ENCODE measurements at regions not wholly inside any gene's neighbourhood (a gene's known extent, or its start where the extent isn't known, plus 50 kb on each side); places are given as distances from the start of the nearest gene placed in this dataset.

DNA sequence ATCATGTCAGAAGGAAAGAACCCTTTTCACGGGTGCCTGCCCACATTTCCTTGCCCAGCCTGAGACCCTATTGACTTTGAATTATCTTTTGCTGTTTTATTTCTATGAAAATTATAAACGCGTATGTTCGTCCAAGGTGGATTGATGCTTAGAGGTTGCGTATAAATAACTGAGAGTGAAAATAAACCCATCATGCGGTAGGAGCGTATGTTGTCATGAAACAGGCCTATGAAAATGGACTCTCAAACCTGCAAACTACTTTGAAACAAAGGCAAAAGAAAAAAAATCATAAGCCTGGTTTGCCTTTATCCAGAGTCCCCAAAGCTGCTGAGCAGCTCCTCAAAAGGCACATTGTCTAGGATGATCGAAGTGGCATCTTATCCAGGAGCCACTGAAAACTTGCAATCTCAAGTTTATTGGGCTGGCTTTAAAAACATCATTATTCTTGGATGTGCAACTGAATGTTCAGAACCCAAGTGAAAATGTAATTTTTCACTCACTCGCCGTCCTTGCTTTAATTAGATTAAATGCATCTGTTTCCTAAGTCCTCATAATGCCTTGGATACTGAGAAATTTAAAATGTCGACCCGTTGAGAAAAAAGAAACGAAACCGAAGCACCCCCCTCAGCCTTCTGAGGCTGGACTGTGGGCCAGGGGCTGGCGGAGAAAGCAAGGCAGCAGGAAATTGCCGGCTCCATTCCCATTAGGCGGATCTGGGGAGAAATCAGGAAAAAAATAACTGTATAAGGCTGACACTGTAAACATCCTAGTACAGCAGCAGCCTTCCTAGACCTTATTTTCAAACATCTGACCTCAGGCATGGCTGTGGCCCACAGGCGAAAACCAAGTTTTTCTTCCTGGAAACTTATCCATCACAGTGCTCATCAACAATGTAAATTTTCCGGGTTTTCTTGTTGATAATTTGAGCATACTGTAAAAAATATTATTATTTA is 82.9 kb upstream of the PPARA start:
- DNase-seq, result no peak

DNA sequence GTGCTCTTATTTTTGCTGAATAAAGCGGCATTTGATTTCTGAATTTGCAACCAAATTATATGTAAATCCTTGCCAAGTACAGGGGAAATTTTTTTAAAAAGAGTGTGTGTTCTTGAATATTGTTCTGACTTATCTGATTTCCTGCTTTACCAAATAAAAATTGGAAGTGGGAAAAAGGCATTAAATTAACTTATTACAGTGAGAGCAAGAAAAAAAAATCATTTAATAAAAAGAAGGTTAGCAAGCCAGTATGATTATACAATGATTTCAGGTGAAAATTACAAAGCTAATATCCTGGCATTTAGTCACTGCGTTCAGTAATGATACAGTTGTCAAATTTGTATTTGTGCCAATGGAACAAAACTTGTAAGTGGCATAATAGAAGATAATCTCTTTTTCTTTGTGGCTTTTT is 82.1 kb upstream of the PPARA start:
- DNase-seq, result peak; percentile 35

GRCh38 chr22:46068593-46069491 is 81.5 kb upstream of the PPARA start:
- DNase-seq, result peak; percentile 61

DNA sequence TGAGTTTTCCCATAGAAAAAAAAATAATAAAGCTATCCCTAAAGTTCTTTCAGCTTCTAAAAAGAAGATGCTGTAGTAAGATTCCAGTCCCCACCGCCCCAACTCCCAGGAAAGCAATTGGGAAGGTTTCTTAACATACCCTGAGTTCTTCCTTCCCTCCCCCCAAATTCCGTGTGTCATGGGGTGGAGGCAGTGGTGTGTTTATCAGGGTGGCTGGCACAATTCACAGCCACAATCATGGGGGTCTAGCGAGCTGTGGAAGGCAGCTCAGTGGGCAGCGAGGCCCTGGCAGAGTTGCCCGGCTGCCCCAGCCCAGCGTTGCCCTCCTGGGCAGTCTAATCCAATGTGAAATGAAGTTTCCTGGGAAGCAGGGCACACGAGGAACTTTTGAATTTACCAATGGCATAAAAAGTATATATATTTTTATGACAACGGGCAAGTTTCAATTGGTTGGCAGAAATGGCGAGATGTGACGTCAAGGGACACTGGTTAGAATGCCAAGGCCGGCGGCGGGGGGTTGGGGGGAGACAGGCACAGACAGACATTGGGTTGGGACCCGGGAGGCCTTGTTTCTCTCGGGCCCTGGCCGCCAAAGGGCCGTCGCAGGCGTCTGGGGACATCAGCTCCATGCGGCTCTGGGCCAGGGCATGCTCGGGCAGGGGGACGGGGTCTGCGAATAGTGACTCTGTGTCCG is 80.7 kb upstream of the PPARA start:
- peak; percentile 97 for DNase-seq

DNA sequence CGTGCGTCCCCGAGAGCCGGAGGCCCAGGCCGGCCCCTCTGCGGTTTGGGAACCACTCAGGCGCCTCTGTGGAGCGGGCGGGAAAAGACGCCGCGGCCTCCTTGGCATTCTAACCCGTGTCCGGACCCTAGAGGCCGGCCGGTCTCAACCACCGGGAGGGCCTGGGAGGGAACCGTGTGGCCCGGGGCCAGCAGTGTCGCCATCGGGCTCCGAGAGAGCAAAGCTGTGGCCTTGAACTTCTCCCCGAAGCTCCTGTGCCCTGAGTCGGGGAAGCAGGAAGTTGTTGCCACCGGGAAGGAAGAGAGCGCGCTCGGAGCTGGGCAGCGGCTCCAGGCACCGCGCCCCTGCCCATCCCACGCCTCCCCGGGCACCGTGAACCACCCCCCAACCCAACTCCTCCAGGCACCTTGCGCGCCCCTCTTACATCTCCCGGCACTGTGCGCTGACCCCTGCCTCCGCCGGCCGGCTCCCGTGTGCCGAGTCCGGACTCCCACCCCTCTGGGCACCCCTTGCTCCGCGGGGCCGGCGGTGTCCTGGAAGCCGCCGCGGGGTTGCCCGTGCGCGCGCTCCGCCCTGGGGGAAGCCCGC is 80.0 kb upstream of the PPARA start:
- DNase-seq, result peak; percentile 70

GRCh38 chr22:46070803-46071450 is 79.4 kb upstream of the PPARA start:
- DNase-seq, result peak; percentile 85

DNA sequence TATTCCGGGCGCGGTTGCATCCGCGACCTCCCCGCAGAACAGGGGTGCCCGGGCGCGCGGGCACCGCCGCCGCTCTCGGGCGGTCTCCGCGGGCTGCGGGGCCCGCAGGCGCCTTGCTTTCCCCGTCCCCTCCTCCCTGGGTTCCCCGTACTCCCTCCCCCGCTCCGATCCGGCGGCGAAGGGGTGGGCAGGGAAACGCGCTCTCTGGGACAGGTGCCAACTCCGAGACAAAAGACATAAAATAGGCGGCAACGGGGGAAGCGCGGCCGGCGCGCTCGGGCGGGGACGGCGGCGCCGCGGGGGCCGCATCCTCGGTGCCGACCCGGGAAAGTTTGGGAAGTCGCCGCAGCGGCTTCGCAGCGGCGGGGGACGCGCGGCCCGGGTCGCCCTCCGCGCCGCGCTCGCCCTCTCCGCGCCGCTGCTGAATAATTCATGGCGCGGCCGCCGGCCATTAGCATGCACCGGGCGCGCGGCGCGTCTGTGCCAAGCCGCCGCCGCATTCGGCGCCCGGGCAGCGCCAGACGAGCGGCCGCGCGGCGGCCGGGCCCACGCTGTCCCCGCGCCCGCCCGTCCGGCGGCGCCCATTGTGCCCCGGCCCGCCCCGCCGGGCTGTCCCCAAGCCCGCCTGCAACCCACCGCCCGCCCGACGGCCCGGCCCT is 78.7 kb upstream of the PPARA start:
- DNase-seq, result peak; percentile 93

- peak; percentile 74 for DNase-seq
Observed at GRCh38 chr22:46072110-46072881, 78.0 kb upstream of the PPARA start.

GRCh38 chr22:46072981-46073682 is 77.2 kb upstream of the PPARA start:
- peak; percentile 23 for DNase-seq

GRCh38 chr22:46073683-46074504 is 76.4 kb upstream of the PPARA start:
- peak; percentile 28 for DNase-seq

DNA sequence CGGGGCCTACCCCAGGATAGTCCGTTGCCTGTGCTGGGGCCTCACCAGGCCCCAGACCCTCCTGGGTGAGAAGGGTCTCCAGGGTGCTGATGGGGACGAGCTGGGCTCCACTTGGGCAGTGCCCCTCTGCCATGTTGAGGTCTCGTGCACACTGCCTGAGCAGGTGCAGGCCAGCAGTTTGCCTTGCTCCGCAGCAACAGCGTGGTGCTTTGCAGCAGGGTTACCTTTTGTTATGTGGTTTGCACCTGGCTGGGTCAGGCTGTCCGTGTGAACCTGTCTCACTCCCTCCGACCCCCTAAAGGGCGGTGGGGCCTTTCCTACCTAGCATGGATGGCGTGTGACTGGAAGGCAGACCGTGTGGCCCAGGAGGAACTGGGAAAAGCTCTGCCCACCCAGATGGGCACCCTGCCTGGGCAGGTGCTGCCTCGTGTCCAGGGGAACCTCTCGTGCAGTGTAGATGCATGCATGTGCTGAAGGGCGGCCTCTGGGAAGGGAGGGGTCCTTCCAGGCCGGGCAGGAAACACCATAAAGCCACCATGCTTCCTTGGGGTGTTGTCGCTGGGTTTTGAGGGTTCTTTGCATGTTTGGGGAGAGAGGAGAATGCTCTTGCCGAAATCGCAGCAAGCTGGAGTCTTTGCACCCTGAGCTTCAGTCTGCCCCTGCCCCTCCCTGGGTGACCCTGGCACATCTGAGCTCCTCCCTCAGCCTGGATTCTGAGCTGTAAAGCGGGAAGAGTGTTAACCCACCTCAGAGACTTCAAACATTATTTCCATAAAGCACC is 75.4 kb upstream of the PPARA start:
- DNase-seq, result peak; percentile 28

- no peak for DNase-seq
Observed at GRCh38 chr22:46075764-46076531, 74.4 kb upstream of the PPARA start.

DNA sequence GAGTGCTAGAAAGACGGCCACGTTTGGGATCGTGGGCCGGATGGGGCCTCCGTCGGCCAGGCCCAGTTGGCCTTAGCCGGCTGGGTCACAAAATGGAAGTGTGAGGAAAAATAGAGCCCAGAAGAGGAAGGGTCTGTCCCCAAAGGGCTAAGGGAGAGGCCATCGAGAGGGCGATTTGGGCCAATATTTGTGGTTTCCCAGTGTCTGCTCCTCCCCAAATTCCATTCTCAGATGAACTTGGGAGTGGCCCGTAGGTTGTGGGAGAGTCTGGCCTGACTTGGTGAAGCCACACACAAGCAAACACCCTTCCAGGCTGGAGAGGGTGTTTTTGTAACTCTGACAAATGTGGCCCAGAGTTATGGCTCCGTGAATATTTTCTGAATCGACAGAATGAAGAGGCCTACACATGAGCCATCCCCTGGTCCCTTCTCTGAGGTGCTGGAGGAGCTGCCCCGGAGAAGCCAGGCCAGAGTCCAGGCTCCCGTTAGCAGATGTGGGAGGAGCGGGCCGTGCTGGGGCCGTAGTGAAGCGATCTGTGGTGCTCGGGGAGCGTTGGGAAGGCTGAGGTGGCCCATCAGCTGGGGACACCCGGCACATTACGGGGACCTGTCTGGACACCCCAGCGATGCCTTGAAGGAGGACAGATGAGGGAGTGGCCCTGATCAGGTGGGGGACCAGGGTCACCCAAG is 73.5 kb upstream of the PPARA start:
- DNase-seq, result no peak

DNA sequence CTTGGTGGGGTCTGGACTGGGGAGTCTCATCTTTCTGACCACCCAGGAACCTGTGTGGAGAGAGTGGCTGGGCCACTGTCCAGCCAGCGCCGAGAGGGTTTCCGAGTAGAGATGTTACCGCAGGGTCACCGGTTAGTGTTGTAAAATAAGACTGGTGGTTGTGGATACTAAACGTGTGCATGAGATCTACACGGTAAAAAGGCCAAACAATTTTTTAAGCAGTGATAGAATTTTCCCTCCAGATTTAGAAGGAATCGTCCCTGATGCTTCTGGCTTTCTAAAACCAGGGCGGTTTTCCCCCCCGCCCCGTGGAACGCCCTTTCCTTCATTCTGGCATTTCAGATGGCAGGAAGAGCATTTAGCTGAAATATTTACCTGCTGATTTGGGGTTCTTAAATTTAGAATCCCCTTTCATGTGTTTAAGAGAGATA is 72.6 kb upstream of the PPARA start:
- no peak for DNase-seq

GRCh38 chr22:46078241-46079092 is 71.9 kb upstream of the PPARA start:
- no peak for DNase-seq

All from hematopoietic multipotent progenitor cell treated with erythropoietin and hydrocortisone succinate and interleukin-3 and kit ligand, for 6 days (in vitro differentiated cells).